Stimulated activated CD8-positive, alpha-beta memory T cell treated with anti-CD3 and anti-CD28 coated beads, Interleukin-4, amount 100 ng/mL, for 48 hours (primary cell): ENCODE measurements at regions not wholly inside any gene's neighbourhood (a gene's known extent, or its start where the extent isn't known, plus 50 kb on each side); places are given as distances from the start of the nearest gene placed in this dataset.

Experiments
- DNase-seq: peaks from one replicate; pipeline ENCODE4 v3.0.0-alpha.2; 2020

GRCh38 chr13:39167018-39167417 lies 128.8 kb downstream of the NHLRC3 start:
- DNase-seq, result no peak

GRCh38 chr13:39170711-39171110 lies 132.5 kb downstream of the NHLRC3 start:
- DNase-seq, result no peak

- no peak for DNase-seq
Measured at GRCh38 chr13:39185326-39185725, 147.1 kb downstream of the NHLRC3 start.

- DNase-seq, result no peak
Measured at GRCh38 chr13:39186205-39186875, 148.1 kb downstream of the NHLRC3 start.

DNA sequence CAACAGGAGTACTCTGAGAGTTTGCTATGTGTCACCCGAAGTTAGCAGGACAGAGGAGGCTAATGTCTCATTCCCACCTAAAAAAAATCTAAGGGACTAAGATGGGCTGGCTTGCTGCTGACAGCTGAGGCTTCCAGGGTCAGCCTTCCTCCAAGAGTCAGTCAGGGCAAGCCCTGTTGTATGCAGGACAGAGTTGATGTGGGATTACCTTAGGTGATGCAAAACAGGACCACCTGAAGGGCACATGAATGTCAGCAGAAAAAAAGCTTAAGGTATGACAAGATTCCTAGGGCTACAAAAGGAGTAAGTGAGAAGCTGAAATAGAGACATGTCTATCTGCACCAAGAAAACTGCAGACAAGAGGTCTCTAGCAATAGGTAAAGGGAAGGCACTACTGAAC lies 151.5 kb downstream of the NHLRC3 start:
- no peak for DNase-seq

- no peak for DNase-seq
Measured at GRCh38 chr13:39196965-39197646, 158.8 kb downstream of the NHLRC3 start.

DNA sequence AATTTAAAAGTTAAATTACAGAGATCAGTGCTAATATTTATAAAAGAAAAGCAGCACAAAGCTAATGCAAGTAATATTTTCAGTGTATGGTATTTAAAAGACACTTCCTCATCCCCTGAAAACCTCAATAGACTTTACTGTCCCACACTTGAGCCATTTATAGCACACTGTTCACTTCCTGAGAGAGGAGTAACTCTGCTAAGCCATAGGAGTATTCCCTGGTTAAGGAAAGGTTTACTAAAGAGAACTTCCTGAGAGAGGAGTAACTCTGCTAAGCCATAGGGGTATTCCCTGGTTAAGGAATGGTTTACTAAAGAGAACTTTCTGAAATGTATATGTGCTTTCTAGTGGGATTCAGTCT lies 159.4 kb downstream of the NHLRC3 start:
- DNase-seq, result no peak

- no peak for DNase-seq
Measured at GRCh38 chr13:39200249-39200910, 162.1 kb downstream of the NHLRC3 start.

DNA sequence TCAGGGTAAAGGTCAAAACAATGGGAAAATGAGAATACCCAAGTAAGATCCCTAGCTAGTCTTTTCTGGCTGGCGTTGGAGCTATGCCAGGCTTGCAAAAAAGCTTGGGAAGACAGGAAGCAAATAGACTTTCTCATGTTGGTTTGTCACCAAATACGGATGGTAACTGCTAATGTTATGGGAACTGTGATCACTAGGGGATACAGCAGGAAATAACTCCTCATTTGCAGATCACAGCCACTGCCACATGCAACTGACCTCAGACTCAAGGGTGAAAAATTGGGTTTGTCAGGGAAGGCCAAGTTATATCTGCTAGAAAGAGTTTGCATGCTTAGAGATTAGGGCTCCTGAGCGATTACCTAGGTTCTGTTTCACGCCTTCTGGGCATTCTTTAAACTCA lies 162.9 kb downstream of the NHLRC3 start:
- DNase-seq, result no peak

DNA sequence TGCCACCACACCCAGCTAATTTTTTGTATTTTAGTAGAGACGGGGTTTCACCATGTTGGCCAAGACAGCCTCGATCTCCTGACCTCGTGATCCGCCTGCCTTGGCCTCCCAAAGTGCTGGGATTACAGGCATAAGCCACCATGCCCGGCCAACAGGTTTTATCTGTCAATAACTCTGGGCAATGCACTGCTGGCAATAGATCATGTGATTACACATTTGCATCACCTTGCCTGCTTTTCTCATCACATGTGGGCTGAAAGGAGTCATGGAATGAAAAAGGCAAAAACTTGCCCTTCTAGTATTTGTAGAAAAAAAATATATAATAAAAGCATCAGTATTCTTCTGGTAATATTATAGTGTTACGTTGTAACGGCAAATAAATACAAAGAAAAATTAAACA lies 164.5 kb downstream of the NHLRC3 start:
- no peak for DNase-seq

DNA sequence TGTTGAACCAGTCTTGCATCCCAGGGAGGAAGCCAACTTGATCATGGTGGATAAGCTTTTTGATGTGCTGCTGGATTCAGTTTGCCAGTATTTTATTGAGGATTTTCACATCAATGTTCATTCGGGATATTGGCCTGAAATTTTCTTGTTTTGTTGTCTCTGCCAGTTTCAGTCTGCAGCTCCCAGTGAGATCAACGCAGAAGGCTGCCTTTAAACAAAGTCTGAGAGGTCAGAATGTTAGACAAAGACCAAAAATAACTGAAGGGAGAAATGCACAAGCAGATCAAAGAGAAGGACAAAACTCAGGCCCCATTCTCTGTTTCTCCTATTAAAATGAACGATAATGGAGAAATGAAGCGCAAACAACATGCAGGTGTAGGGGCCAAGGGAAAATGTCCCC lies 170.4 kb downstream of the NHLRC3 start:
- DNase-seq, result no peak

GRCh38 chr13:39209731-39210531 lies 171.7 kb downstream of the NHLRC3 start:
- DNase-seq, result no peak

- DNase-seq, result no peak
Measured at GRCh38 chr13:39210961-39211534, 172.8 kb downstream of the NHLRC3 start.

- DNase-seq, result no peak
Measured at GRCh38 chr13:39215971-39216370, 177.7 kb downstream of the NHLRC3 start.

- no peak for DNase-seq
Measured at GRCh38 chr13:39217471-39217870, 179.2 kb downstream of the NHLRC3 start.

DNA sequence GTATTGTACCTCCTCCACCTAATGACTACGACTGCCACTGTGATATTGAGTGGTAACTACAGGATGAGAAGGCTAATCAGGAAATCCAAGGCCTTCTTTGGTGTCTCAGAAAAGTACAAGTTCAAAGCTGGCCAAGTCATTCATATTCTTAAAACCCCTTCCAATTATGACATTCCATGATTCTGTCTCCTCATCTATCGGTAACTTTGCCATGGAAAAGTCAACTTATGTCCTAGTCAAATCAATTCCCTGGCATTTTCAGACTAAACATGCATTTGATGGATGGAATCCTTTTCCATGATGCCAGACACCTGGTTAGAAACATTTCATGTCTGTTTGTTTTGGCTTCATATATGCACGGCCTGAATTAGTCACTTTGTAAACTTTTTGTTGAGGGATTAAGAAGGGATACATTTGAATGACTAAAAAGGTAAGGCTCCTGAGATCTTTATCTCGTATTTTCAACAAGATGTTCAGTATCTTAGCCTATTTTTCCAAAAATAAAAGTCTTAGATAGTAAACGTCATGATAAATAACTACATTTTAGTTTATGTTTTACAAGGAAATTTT lies 186.5 kb downstream of the NHLRC3 start:
- DNase-seq, result no peak

- no peak for DNase-seq
Measured at GRCh38 chr13:39225860-39226259, 187.6 kb downstream of the NHLRC3 start.

DNA sequence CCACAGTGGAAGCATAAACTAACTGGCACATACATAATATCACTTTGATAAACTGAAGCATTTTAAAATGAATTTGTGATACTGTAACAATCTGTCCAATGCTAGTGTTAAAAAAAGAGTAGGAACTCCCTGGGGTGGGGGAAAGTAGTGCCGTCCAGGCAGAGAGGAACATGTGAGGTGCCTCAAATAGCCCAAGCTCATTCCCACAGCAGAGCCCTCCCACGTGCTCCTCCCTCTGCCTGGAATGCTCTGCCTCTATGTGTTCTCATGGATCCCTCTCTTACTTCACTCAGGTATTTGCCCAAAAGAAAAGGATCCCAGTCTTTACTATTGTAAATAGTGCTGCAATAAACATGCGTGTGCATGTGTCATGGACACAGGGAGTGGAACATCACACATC lies 188.1 kb downstream of the NHLRC3 start:
- no peak for DNase-seq

- no peak for DNase-seq
Measured at GRCh38 chr13:39232401-39232980, 194.2 kb downstream of the NHLRC3 start.

DNA sequence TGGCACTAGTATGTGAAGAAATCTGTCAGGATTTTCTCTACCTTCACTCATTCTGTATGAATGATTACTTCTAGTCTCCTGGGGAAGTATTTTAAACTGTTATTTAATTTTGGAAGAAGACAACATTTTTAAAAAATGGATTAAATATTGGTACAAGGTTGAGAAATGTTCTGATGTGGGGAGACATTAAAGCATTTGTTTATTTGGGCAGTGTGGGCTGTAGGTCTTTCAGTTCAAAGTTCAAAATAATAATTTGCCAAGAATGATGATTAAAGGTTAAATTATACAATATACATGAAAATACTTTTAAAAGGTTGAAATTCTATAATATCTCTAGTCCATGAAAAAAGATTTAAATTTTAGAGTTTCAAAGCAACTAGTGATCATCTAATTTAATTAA lies 194.7 kb downstream of the NHLRC3 start:
- no peak for DNase-seq

DNA sequence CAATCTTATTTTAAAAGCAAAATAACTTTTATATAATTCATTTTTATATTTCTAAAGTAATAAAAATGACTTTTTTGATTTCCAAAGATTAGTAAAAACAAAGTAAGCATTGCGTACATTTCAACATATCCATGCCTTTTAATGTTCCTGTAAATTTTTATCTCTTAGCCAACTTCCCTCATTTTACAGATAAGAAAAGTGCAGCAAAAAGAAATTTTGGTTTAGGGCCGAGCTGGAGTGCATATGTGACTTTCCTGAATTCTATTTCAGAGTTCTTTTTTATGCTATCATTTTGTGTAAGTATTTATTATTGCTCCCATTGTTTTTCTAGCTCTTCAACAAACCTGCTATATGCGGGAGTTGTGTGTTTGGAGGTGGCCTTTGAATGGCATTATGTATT lies 195.3 kb downstream of the NHLRC3 start:
- DNase-seq, result no peak

GRCh38 chr13:39244561-39245230 lies 206.4 kb downstream of the NHLRC3 start:
- no peak for DNase-seq
